Fibroblast of lung (primary cell): ENCODE measurements at regions not wholly inside any gene's neighbourhood (a gene's known extent, or its start where the extent isn't known, plus 50 kb on each side); places are given as distances from the start of the nearest gene placed in this dataset.

Experiments
- DNase-seq, 2 donors: peaks; one replicate each; pipeline versions ENCODE4 v3.0.0 to v3.0.0-alpha.2; 2010; ENCODE audit warnings: low read depth in 2 of 2
- H2AFZ ChIP-seq: 2 replicates; pipeline ENCODE4 v1.5.1; 2012; ENCODE audit warnings: low read length, control low read depth, inconsistent platforms
- H3K27ac ChIP-seq: 2 replicates; pipeline ENCODE4 v1.5.1; 2011; ENCODE audit warnings: low read length, control low read depth; ENCODE audit not compliant: insufficient read depth
- H3K27me3 ChIP-seq: 2 replicates; pipeline ENCODE4 v1.5.1; 2011; ENCODE audit warnings: mild to moderate bottlenecking, low read length; ENCODE audit not compliant: control insufficient read depth, insufficient read depth
- H3K36me3 ChIP-seq: 2 replicates; pipeline ENCODE4 v1.5.1; 2011; ENCODE audit warnings: low read length; ENCODE audit not compliant: control insufficient read depth, insufficient read depth
- H3K4me1 ChIP-seq: 2 replicates; pipeline ENCODE4 v1.5.1; 2011; ENCODE audit warnings: low read length; ENCODE audit not compliant: control insufficient read depth, insufficient read depth; ENCODE audit errors: extremely low read depth
- H3K4me2 ChIP-seq: 2 replicates; pipeline ENCODE4 v1.5.1; 2011; ENCODE audit warnings: low read length, control low read depth; ENCODE audit not compliant: insufficient read depth; ENCODE audit errors: extremely low read depth
- H3K4me3 ChIP-seq, 4 experiments: fragments of 200-600 bp in 1 of 4; sonication (generic) in 1 of 4; replicated peaks in 1 of 4; 2 replicates each; pipeline ENCODE4 v1.5.1; 2011 to 2016; ENCODE audit warnings: low read length in 4 of 4, low read depth in 3 of 4, mild to moderate bottlenecking in 3 of 4, control low read depth in 2 of 4, inconsistent platforms in 1 of 4, mixed read lengths in 1 of 4; ENCODE audit not compliant: insufficient read depth in 1 of 4; ENCODE audit errors: control extremely low read depth in 1 of 4
- H3K79me2 ChIP-seq: 2 replicates; pipeline ENCODE4 v1.5.1; 2012; ENCODE audit warnings: mild to moderate bottlenecking, low read length, inconsistent platforms; ENCODE audit not compliant: control insufficient read depth, insufficient read depth
- H3K9ac ChIP-seq: 2 replicates; pipeline ENCODE4 v1.5.1; 2011; ENCODE audit warnings: mild to moderate bottlenecking, low read length, control low read depth; ENCODE audit not compliant: insufficient read depth
- H3K9me3 ChIP-seq: 2 replicates; pipeline ENCODE4 v1.5.1; 2012; ENCODE audit warnings: low read depth, low read length; ENCODE audit not compliant: control insufficient read depth, insufficient read depth
- H4K20me1 ChIP-seq: 2 replicates; pipeline ENCODE4 v1.5.1; 2011; ENCODE audit warnings: low read length; ENCODE audit not compliant: control insufficient read depth, insufficient read depth; ENCODE audit errors: extremely low read depth
- EZH2 ChIP-seq: IDR thresholded peaks from 2 replicates; pipeline ENCODE4 v1.5.1; 2012; ENCODE audit warnings: low read length, control low read depth, mild to moderate bottlenecking; ENCODE audit errors: missing control alignments
- TF ChIP-seq, protein P1 (sequence below), 2 donors: IDR thresholded peaks in 1 of 2; conservative IDR thresholded peaks in 1 of 2; 1 replicate in 1 of 2; 2 replicates in 1 of 2; pipeline ENCODE4 v1.5.1; 2011 to 2012; ENCODE audit warnings: low read length in 2 of 2, control low read depth in 1 of 2, inconsistent platforms in 1 of 2, low read depth in 1 of 2, mild to moderate bottlenecking in 1 of 2

DNA sequence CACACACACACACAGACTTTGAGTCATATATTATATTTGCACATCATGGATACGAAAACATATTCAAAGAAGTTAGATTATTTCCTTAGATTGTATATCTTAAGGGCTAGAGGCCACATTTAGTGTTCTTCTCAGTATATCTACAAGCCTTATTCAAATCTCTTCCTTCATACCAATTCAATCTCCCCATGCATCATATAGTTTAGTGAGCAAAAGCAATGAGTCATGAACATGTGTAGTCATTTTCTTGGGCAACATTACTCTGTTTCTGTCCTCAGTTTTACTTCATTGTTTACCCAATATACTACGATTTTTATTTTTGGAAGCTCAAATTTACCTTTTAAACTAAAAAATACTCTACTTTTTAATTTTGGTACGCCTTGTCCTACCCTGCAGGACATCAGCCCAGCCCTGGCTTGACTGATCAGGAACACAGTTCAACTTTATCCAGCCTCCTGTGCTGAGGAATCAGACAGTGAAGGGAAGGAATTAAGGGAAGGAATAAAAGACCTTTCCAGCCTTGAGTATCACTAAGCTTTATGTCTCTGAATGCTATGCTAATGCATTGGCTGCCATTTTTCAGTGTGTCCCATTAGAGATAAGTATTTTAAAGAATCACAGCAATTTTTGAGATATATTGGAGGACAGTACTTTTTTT, 101.7 kb upstream of the FST start:
- peak; percentile 81 to 84 for DNase-seq

DNA sequence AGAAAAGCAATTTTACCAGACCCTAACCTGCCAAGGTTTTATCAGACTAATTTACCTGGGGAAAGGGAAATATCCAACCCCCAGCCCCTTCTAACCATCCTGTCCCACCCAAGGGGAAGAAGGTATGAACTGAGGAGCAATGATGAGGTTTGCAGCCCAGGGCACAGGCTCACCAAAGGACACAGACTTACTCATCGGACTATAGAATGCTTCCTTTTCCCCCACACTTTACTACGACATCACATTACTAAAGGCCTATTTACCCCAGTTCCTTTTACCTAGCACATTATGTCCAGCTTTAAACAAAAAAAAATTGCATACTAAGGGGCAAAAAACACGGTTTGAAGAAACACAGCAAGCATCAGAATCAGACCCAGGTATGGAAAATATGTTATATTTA, 94.1 kb upstream of the FST start:
- Histone ChIP-seq H3K4me2 (no peak overlapping the region), H3K36me3 (no peaks in the 10 kb centered on the region), H3K79me2 (no peaks in the 10 kb centered on the region), H2AFZ (no peak overlapping the region), H3K27ac (no peak overlapping the region), H3K9me3 (no peaks in the 10 kb centered on the region), H3K4me3 (no peak overlapping the region), H3K27me3 (no peaks in the 10 kb centered on the region), H3K9ac (no peak overlapping the region), H3K4me1 (peaks cover 2% of the 10 kb centered on the region), H4K20me1 (no peaks in the 10 kb centered on the region)
- TF ChIP-seq, protein P1, sequence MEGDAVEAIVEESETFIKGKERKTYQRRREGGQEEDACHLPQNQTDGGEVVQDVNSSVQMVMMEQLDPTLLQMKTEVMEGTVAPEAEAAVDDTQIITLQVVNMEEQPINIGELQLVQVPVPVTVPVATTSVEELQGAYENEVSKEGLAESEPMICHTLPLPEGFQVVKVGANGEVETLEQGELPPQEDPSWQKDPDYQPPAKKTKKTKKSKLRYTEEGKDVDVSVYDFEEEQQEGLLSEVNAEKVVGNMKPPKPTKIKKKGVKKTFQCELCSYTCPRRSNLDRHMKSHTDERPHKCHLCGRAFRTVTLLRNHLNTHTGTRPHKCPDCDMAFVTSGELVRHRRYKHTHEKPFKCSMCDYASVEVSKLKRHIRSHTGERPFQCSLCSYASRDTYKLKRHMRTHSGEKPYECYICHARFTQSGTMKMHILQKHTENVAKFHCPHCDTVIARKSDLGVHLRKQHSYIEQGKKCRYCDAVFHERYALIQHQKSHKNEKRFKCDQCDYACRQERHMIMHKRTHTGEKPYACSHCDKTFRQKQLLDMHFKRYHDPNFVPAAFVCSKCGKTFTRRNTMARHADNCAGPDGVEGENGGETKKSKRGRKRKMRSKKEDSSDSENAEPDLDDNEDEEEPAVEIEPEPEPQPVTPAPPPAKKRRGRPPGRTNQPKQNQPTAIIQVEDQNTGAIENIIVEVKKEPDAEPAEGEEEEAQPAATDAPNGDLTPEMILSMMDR (conservative IDR thresholded peaks at IDR 0.05 in 1 of 2, IDR thresholded peaks at IDR 0.05 in 1 of 2; ENCODE audit: low read depth in 1 of 2, low read length in 2 of 2) = no peak
- TF ChIP-seq EZH2 = no peak
- DNase-seq = peak in 1 of 2 donors; percentile 27

More for the DNA sequence above, 101.7 kb upstream of the FST start:
- H4K20me1 ChIP-seq = no peaks in the 10 kb centered on the region
- H3K9me3 ChIP-seq = no peaks in the 10 kb centered on the region
- TF ChIP-seq EZH2 = no peak
- TF ChIP-seq, protein P1 (conservative IDR thresholded peaks at IDR 0.05 in 1 of 2, IDR thresholded peaks at IDR 0.05 in 1 of 2; ENCODE audit: low read depth in 1 of 2, low read length in 2 of 2) = no peak
- no peak overlapping the region for H3K4me3 ChIP-seq
- H3K36me3 ChIP-seq = no peaks in the 10 kb centered on the region
- H3K4me1 ChIP-seq = peaks cover 8% of the 10 kb centered on the region
- no peak overlapping the region for H3K9ac ChIP-seq
- H3K79me2 ChIP-seq = no peaks in the 10 kb centered on the region
- peak overlapping the region; percentile 18 for H3K4me2 ChIP-seq
- no peak overlapping the region for H2AFZ ChIP-seq
- H3K27me3 ChIP-seq = no peaks in the 10 kb centered on the region
- H3K27ac ChIP-seq = peak overlapping the region; percentile 59

GRCh38 chr5:53389093-53389492, 91.3 kb upstream of the FST start:
- Histone ChIP-seq H3K4me1 (peaks cover 2% of the 10 kb centered on the region), H3K27me3 (no peaks in the 10 kb centered on the region), H3K4me2 (no peak overlapping the region), H3K79me2 (no peaks in the 10 kb centered on the region), H3K9me3 (no peaks in the 10 kb centered on the region), H3K9ac (no peak overlapping the region), H3K27ac (no peak overlapping the region), H4K20me1 (no peaks in the 10 kb centered on the region), H3K36me3 (no peaks in the 10 kb centered on the region), H2AFZ (no peak overlapping the region), H3K4me3 (no peak overlapping the region)
- TF ChIP-seq EZH2 = no peak
- TF ChIP-seq, protein P1 (conservative IDR thresholded peaks at IDR 0.05 in 1 of 2, IDR thresholded peaks at IDR 0.05 in 1 of 2; ENCODE audit: low read depth in 1 of 2, low read length in 2 of 2) = no peak
- DNase-seq = no peak
